ENCODE measurements at regions not wholly inside any gene's neighbourhood (a gene's known extent, or its start where the extent isn't known, plus 50 kb on each side); places are given as distances from the start of the nearest gene placed in this dataset.

DNA sequence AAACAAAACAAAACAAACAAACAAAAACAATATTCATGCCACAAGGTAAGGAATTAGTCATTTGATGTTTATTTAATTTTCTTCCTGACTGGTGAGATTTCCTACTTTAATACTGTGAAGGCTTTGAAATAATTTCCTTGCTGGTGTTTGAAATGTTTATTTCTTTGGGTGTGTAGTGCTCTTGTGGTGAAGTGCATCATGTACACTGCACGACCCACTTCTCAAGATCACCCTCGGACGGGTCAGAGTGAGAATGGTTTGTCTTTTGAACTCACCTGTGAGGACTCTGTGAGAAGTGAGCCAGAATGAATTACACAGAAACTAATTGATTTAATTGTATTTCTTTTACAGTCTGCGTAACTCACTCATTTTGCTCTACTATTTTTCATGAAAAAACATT is 1211.5 kb downstream of the SORCS1 start:
- 67% methylated on average over 4 of the region's 4 CpGs for WGBS (ENCODE audit: insufficient coverage, low coverage, low lambda C conversion rate, missing lambda C conversion rate)
- TF ChIP-seq POLR2A (IDR thresholded peaks at IDR 0.05): no peak
- TF ChIP-seq, protein P1, sequence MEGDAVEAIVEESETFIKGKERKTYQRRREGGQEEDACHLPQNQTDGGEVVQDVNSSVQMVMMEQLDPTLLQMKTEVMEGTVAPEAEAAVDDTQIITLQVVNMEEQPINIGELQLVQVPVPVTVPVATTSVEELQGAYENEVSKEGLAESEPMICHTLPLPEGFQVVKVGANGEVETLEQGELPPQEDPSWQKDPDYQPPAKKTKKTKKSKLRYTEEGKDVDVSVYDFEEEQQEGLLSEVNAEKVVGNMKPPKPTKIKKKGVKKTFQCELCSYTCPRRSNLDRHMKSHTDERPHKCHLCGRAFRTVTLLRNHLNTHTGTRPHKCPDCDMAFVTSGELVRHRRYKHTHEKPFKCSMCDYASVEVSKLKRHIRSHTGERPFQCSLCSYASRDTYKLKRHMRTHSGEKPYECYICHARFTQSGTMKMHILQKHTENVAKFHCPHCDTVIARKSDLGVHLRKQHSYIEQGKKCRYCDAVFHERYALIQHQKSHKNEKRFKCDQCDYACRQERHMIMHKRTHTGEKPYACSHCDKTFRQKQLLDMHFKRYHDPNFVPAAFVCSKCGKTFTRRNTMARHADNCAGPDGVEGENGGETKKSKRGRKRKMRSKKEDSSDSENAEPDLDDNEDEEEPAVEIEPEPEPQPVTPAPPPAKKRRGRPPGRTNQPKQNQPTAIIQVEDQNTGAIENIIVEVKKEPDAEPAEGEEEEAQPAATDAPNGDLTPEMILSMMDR (IDR thresholded peaks at IDR 0.05): no peak
- H3K4me1 ChIP-seq: no peaks in the 10 kb centered on the region
- no peak overlapping the region for H3K4me3 ChIP-seq
- H3K36me3 ChIP-seq: no peaks in the 10 kb centered on the region
- no peak for DNase-seq
- no peaks in the 10 kb centered on the region for H3K27me3 ChIP-seq
- H3K9me3 ChIP-seq: no peaks in the 10 kb centered on the region
- intact Hi-C loops (cut with DNase I): loop anchor here in 1 of 2 donors (10.0 kb wide), 1 partner anchor 222 kb away; no protein-coding TSS in a partner anchor
- no peak for ATAC-seq
- no peak overlapping the region for H3K27ac ChIP-seq

DNA sequence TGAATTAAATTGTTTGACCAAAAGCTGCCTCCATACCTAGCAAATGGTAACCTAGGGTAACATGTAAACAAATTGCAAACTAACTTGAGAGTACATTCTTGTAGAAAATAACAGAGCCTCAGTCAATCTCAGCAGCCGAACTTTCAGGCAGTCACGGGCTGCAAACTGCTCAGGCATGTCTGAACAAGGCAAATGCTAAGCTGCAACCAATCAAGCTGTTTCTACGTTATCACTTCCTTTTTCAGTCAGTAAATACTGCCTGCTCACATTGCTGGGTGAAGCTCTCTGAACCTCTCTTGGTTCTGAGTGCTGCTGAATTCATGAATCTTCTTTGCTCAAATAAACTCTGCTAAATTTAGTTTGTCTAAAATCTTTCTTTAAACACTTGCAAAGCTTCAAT is 1212.4 kb downstream of the SORCS1 start:
- WGBS (ENCODE audit: insufficient coverage, low coverage, low lambda C conversion rate, missing lambda C conversion rate): 0% methylated on average over 3 of the region's 3 CpGs
- Histone ChIP-seq H3K9me3 (no peaks in the 10 kb centered on the region), H3K4me3 (no peak overlapping the region), H3K27ac (no peak overlapping the region), H3K4me1 (no peaks in the 10 kb centered on the region), H3K27me3 (no peaks in the 10 kb centered on the region), H3K36me3 (no peaks in the 10 kb centered on the region)
- DNase-seq (peak in 1 of 3 donors; percentile 25), ATAC-seq (peak; percentile 85 to 94 (median 88))
- intact Hi-C loops (cut with DNase I): loop anchor here in 1 of 2 donors (10.0 kb wide), 1 partner anchor 223 kb away; no protein-coding TSS in a partner anchor
- TF ChIP-seq, protein P1 (IDR thresholded peaks at IDR 0.05): no peak
- no peak for TF ChIP-seq POLR2A (IDR thresholded peaks at IDR 0.05)

DNA sequence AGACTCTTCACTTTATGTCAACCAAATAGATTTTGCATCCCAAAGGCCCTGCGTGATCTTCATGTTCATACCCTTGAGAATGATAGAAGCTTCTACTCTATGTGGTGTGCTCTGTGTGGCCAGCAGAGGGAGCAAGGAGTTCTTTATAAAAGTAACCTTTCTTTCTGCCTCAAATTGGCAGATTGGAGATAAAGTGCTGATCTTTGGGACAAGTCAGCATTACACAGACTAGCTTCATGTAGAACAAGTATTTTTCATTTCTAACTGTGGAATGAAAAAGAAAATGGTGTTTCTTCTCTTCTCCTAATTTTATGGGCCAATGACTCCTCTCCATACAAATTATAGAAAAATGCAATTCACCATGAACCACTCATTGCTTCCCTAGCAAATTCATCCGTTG is 1214.1 kb downstream of the SORCS1 start:
- H3K36me3 ChIP-seq: no peaks in the 10 kb centered on the region
- ATAC-seq: peak; percentile 92 to 95 (median 93)

DNA sequence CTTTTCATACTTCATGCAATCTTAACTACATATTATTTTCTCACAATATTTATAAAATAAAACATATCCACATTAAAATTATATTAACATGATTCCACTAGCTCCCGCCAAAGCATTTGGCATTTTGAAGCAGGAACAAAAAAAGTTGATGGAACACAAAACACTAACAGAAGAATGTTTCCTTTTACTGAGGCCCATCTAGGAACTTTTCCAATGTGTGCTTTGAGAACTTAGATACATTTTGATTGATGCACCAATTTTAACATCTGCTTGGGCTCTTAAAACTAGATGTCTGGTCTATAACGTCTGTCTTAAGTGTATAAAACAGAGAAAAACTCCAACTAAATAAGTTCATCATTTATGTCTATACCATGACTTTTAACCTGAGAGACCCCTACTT is 1214.8 kb downstream of the SORCS1 start:
- no peak for DNase-seq
- 33% methylated on average over 2 of the region's 2 CpGs for WGBS (ENCODE audit: insufficient coverage, low coverage, low lambda C conversion rate, missing lambda C conversion rate)
- H3K27ac ChIP-seq: no peak overlapping the region
- no peak overlapping the region for H3K4me3 ChIP-seq
- no peaks in the 10 kb centered on the region for H3K27me3 ChIP-seq
- TF ChIP-seq, protein P1 (IDR thresholded peaks at IDR 0.05): no peak
- H3K36me3 ChIP-seq: no peaks in the 10 kb centered on the region
- H3K9me3 ChIP-seq: no peaks in the 10 kb centered on the region
- no peak for ATAC-seq
- no peaks in the 10 kb centered on the region for H3K4me1 ChIP-seq
- intact Hi-C loops (cut with DNase I): loop anchor here (5.0 to 10.0 kb wide), 2 partner anchors 223 to 225 kb away; no protein-coding TSS in a partner anchor

More for the DNA sequence above, 1214.1 kb downstream of the SORCS1 start:
- Histone ChIP-seq H3K4me3 (no peak overlapping the region), H3K27me3 (no peaks in the 10 kb centered on the region), H3K9me3 (no peaks in the 10 kb centered on the region), H3K4me1 (no peaks in the 10 kb centered on the region), H3K27ac (no peak overlapping the region)
- TF ChIP-seq POLR2A (IDR thresholded peaks at IDR 0.05): no peak
- TF ChIP-seq, protein P1 (IDR thresholded peaks at IDR 0.05): peak; percentile 82 to 91 (median 83)
- intact Hi-C loops (cut with DNase I): loop anchor here in 1 of 2 donors (10.0 kb wide), 1 partner anchor 224 kb away; no protein-coding TSS in a partner anchor
- DNase-seq: peak in 2 of 3 donors; percentile 36 to 64
- WGBS (ENCODE audit: insufficient coverage, low coverage, low lambda C conversion rate, missing lambda C conversion rate): 35% methylated on average over 2 of the region's 2 CpGs

Measured in right lobe of liver (tissue), 6 donors.